KMS-11 (cell line): ENCODE measurements at regions not wholly inside any gene's neighbourhood (a gene's known extent, or its start where the extent isn't known, plus 50 kb on each side); places are given as distances from the start of the nearest gene placed in this dataset.

ENCODE experiments used
- H2AFZ ChIP-seq: fragments of 200-600 bp; sonication (generic); 2 replicates; pipeline ENCODE4 v1.6.1; 2016; ENCODE audit warnings: antibody characterized with exemption, mixed run types, low read depth
- H3K27ac ChIP-seq: fragments of 200-600 bp; sonication (generic); 2 replicates; pipeline ENCODE4 v1.6.1; 2016; ENCODE audit warnings: mild to moderate bottlenecking, mixed run types
- H3K27me3 ChIP-seq: fragments of 200-600 bp; sonication (generic); 2 replicates; pipeline ENCODE4 v1.6.1; 2017; ENCODE audit warnings: mild to moderate bottlenecking, low read depth, mixed run types, moderate library complexity; ENCODE audit not compliant: insufficient read depth
- H3K36me3 ChIP-seq: fragments of 200-600 bp; sonication (generic); 2 replicates; pipeline ENCODE4 v1.6.1; 2017; ENCODE audit warnings: mild to moderate bottlenecking, mixed run types; ENCODE audit not compliant: insufficient read depth
- H3K4me1 ChIP-seq: fragments of 200-600 bp; sonication (generic); 2 replicates; pipeline ENCODE4 v1.6.1; 2016; ENCODE audit warnings: mild to moderate bottlenecking, low read depth, mixed run types; ENCODE audit not compliant: poor library complexity, severe bottlenecking
- H3K4me2 ChIP-seq: fragments of 200-600 bp; sonication (generic); 2 replicates; pipeline ENCODE4 v1.7.0; 2016; ENCODE audit warnings: mild to moderate bottlenecking, mixed run types
- H3K4me3 ChIP-seq: fragments of 200-600 bp; sonication (generic); IDR thresholded peaks from 2 replicates; pipeline ENCODE4 v1.6.1; 2017; ENCODE audit warnings: low read depth, low read length, mixed read lengths; ENCODE audit not compliant: insufficient read depth
- H3K79me2 ChIP-seq: fragments of 200-600 bp; sonication (generic); 2 replicates; pipeline ENCODE4 v1.6.1; 2016; ENCODE audit warnings: low read depth, mixed run types; ENCODE audit not compliant: insufficient read depth
- H3K9ac ChIP-seq: fragments of 200-600 bp; sonication (generic); 2 replicates; pipeline ENCODE4 v1.6.1; 2016; ENCODE audit warnings: mild to moderate bottlenecking, mixed run types
- H4K20me1 ChIP-seq: fragments of 200-600 bp; sonication (generic); 2 replicates; pipeline ENCODE4 v1.6.1; 2016; ENCODE audit warnings: mild to moderate bottlenecking, mixed run types; ENCODE audit not compliant: insufficient read depth
- TF ChIP-seq, protein P1 (sequence below): fragments of 200-600 bp; sonication (generic); conservative IDR thresholded peaks from 2 replicates; pipeline ENCODE4 v1.6.1; 2017; ENCODE audit warnings: low read depth, mild to moderate bottlenecking, antibody characterized with exemption, low read length, moderate library complexity, mixed read lengths

DNA sequence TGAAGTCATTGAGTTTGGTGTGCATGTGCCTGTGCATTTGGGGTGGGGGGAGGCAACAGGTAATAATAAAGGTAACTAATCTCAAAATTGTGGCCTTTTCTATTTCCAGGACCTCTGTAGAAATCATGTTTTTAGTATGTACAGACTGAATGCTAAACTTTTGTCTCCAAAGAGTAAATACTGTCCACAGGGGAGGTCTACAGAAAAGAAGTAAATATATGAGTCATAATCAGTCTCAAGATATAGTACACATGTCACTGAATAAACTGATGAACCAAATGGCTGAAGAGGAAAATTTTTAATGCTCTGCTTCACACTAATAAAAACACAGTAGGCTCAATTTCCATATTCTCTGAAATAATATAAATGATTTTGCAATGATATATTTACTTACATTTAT, 440.4 kb upstream of the ZFP42 start:
- no peak overlapping the region for H3K4me3 ChIP-seq
- H3K27ac ChIP-seq: no peak overlapping the region
- TF ChIP-seq, protein P1, sequence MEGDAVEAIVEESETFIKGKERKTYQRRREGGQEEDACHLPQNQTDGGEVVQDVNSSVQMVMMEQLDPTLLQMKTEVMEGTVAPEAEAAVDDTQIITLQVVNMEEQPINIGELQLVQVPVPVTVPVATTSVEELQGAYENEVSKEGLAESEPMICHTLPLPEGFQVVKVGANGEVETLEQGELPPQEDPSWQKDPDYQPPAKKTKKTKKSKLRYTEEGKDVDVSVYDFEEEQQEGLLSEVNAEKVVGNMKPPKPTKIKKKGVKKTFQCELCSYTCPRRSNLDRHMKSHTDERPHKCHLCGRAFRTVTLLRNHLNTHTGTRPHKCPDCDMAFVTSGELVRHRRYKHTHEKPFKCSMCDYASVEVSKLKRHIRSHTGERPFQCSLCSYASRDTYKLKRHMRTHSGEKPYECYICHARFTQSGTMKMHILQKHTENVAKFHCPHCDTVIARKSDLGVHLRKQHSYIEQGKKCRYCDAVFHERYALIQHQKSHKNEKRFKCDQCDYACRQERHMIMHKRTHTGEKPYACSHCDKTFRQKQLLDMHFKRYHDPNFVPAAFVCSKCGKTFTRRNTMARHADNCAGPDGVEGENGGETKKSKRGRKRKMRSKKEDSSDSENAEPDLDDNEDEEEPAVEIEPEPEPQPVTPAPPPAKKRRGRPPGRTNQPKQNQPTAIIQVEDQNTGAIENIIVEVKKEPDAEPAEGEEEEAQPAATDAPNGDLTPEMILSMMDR: no peak
- H3K27me3 ChIP-seq: no peaks in the 10 kb centered on the region
- no peaks in the 10 kb centered on the region for H3K4me1 ChIP-seq
- no peaks in the 10 kb centered on the region for H4K20me1 ChIP-seq
- no peak overlapping the region for H2AFZ ChIP-seq
- H3K4me2 ChIP-seq: no peak overlapping the region
- H3K79me2 ChIP-seq: no peaks in the 10 kb centered on the region
- H3K9ac ChIP-seq: no peak overlapping the region
- no peaks in the 10 kb centered on the region for H3K36me3 ChIP-seq

DNA sequence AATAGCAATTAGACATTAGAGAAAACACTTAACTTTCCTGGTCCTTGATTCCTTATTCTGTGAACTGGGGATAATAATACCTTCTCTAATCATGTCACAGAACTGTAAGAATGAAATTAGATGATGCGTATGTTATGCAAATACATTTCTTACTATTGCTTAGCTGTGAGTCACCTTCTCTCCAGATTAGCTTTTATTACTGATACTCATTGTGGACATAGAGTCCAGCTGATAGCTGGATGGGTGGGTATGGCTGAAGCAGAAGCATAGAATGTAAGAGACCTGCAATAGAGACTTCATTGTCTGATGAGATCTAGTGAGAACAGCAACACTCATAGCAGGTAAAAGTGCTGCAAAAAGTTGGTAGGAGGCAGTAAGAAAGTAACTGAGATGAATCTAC, 437.2 kb upstream of the ZFP42 start:
- H3K9ac ChIP-seq: no peak overlapping the region

GRCh38 chr4:187562345-187562744, 433.2 kb upstream of the ZFP42 start:
- no peak overlapping the region for H3K4me2 ChIP-seq

More for the DNA sequence above, 437.2 kb upstream of the ZFP42 start:
- Histone ChIP-seq H3K79me2 (no peaks in the 10 kb centered on the region), H3K4me3 (no peak overlapping the region), H3K4me2 (no peak overlapping the region), H3K27ac (no peak overlapping the region), H2AFZ (no peak overlapping the region), H3K36me3 (no peaks in the 10 kb centered on the region), H3K27me3 (no peaks in the 10 kb centered on the region), H4K20me1 (no peaks in the 10 kb centered on the region), H3K4me1 (no peaks in the 10 kb centered on the region)
- TF ChIP-seq, protein P1: no peak

DNA sequence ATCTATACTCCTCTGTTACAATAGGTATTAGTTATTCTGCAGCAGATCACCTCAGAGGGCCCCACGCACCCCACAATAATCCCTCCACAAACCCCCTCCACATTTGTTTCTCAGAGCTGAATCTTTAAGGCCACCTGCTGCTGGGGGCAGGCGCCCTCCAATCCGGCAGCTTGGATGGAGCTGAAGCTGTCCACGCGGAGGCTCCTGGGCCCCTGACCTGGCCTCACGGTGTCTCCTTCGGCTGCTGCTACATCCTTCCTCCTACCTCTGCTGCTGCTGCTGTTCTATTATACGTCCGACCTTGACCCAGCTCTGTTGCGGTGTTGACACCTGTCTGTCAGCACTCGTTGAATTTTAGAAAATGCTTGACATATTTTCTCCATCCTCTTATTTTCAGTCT, 430.2 kb upstream of the ZFP42 start:
- no peaks in the 10 kb centered on the region for H3K36me3 ChIP-seq
- H3K4me1 ChIP-seq: no peaks in the 10 kb centered on the region
- TF ChIP-seq, protein P1: no peak
- H3K27me3 ChIP-seq: no peaks in the 10 kb centered on the region
- H3K9ac ChIP-seq: no peak overlapping the region
- no peaks in the 10 kb centered on the region for H4K20me1 ChIP-seq
- H2AFZ ChIP-seq: no peak overlapping the region
- no peak overlapping the region for H3K4me3 ChIP-seq
- no peak overlapping the region for H3K27ac ChIP-seq
- H3K79me2 ChIP-seq: no peaks in the 10 kb centered on the region
- H3K4me2 ChIP-seq: no peak overlapping the region

More at GRCh38 chr4:187562345-187562744, 433.2 kb upstream of the ZFP42 start:
- no peaks in the 10 kb centered on the region for H3K4me1 ChIP-seq
- H3K4me3 ChIP-seq: no peak overlapping the region
- no peak overlapping the region for H3K27ac ChIP-seq
- H3K9ac ChIP-seq: no peak overlapping the region
- TF ChIP-seq, protein P1: no peak
- no peaks in the 10 kb centered on the region for H4K20me1 ChIP-seq
- H2AFZ ChIP-seq: no peak overlapping the region
- no peaks in the 10 kb centered on the region for H3K79me2 ChIP-seq
- H3K27me3 ChIP-seq: no peaks in the 10 kb centered on the region
- H3K36me3 ChIP-seq: no peaks in the 10 kb centered on the region

- H3K4me2 ChIP-seq: no peak overlapping the region
- H4K20me1 ChIP-seq: no peaks in the 10 kb centered on the region
- no peaks in the 10 kb centered on the region for H3K36me3 ChIP-seq
- no peaks in the 10 kb centered on the region for H3K4me1 ChIP-seq
- H3K4me3 ChIP-seq: no peak overlapping the region
- no peak overlapping the region for H3K9ac ChIP-seq
- no peak overlapping the region for H2AFZ ChIP-seq
- no peaks in the 10 kb centered on the region for H3K27me3 ChIP-seq
- no peak overlapping the region for H3K27ac ChIP-seq
- no peaks in the 10 kb centered on the region for H3K79me2 ChIP-seq
- TF ChIP-seq, protein P1: no peak
These were observed 425.7 kb upstream of the ZFP42 start for GRCh38 chr4:187569871-187570270.
